HCT116 (cell line): ENCODE measurements at regions not wholly inside any gene's neighbourhood (a gene's known extent, or its start where the extent isn't known, plus 50 kb on each side); places are given as distances from the start of the nearest gene placed in this dataset.

ENCODE experiments used
- ATAC-seq: fragments of 200-7000 bp; cut with Tn5 transposase; 2 replicates; pipeline ENCODE4 v1.9.1; 2020; ENCODE audit warnings: mild to moderate bottlenecking, moderate library complexity
- BruUV-seq: library from RNA; stranded (reverse); fragments of 400-500 nt; replicated peaks from 2 replicates; lab custom pipeline; 2021; lab: Mats Ljungman, UMichigan
- CTCF ChIA-PET: fragments of 300-600 bp; sonication (Branson Sonifier 250); formaldehyde crosslinking; loops from one replicate; lab custom pipeline; 2021; ENCODE audit warnings: antibody characterized with exemption; lab: Charles Lee
- POLR2A ChIA-PET: fragments of 300-600, 350-600 bp; sonication (Branson Sonifier 250); formaldehyde crosslinking; loops from one replicate; lab custom pipeline; 2021; ENCODE audit warnings: antibody characterized with exemption; lab: Charles Lee
- RAD21 ChIA-PET, 2 experiments: fragments of 300-600 bp; sonication (Branson Sonifier 250); formaldehyde crosslinking; loops; one replicate each; lab custom pipeline; 2023; ENCODE audit warnings: low total read pairs in 2 of 2; ENCODE audit not compliant: uncharacterized antibody in 2 of 2, unreplicated experiment in 2 of 2, low non-redundant PET in 1 of 2; lab: Charles Lee
- DNase-seq: peaks from one replicate; pipeline ENCODE4 v3.0.0-alpha.2; 2010; ENCODE audit warnings: low read depth, low spot score
- H2AFZ ChIP-seq: fragments of 200-600 bp; shearing (Covaris generic), sonication (generic); 2 replicates; pipeline ENCODE4 v1.6.1; 2017; ENCODE audit warnings: low read depth, mixed run types, mixed read lengths, antibody characterized with exemption, low read length; ENCODE audit not compliant: poor library complexity, severe bottlenecking
- H3K27ac ChIP-seq: 2 replicates; pipeline ENCODE4 v1.5.1; 2012; ENCODE audit warnings: low read depth, low read length
- H3K27me3 ChIP-seq: fragments of 200-600 bp; sonication (generic); 2 replicates; pipeline ENCODE4 v1.6.1; 2016; ENCODE audit warnings: mixed run types, low read length, mixed read lengths; ENCODE audit not compliant: insufficient read depth
- H3K36me3 ChIP-seq, 2 experiments: fragments of 200-500 bp in 1 of 2; fragments of 200-600 bp in 1 of 2; sonication (Bioruptor generic) in 1 of 2; sonication (generic) in 1 of 2; 2 replicates each; pipeline versions ENCODE4 v1.5.1 to v1.6.1; 2014 to 2016; ENCODE audit warnings: low read length in 2 of 2, inconsistent platforms in 1 of 2, mixed read lengths in 1 of 2, mixed run types in 1 of 2; ENCODE audit not compliant: insufficient read depth in 2 of 2, control insufficient read depth in 1 of 2
- H3K4me1 ChIP-seq, 2 experiments: fragments of 200-600 bp in 1 of 2; sonication (generic) in 1 of 2; 2 replicates each; pipeline versions ENCODE4 v1.5.1 to v1.6.1; 2012 to 2017; ENCODE audit warnings: low read length in 2 of 2, inconsistent platforms in 1 of 2, mild to moderate bottlenecking in 1 of 2, mixed read lengths in 1 of 2, mixed run types in 1 of 2, moderate library complexity in 1 of 2; ENCODE audit not compliant: insufficient read depth in 2 of 2, control insufficient read depth in 1 of 2
- H3K4me2 ChIP-seq: fragments of 200-600 bp; sonication (generic); 2 replicates; pipeline ENCODE4 v1.6.1; 2017; ENCODE audit warnings: mixed run types, low read length, mixed read lengths
- H3K4me3 ChIP-seq, 2 experiments: fragments of 200-600 bp in 1 of 2; sonication (generic) in 1 of 2; replicated peaks in 1 of 2; 2 replicates each; pipeline ENCODE4 v1.5.1; 2011 to 2016; ENCODE audit warnings: low read length in 2 of 2, control low read depth in 1 of 2, low read depth in 1 of 2, mild to moderate bottlenecking in 1 of 2, mixed read lengths in 1 of 2, mixed run types in 1 of 2
- H3K79me2 ChIP-seq: fragments of 200-600 bp; sonication (generic); 2 replicates; pipeline ENCODE4 v1.6.1; 2017; ENCODE audit warnings: mild to moderate bottlenecking, mixed run types, low read length, moderate library complexity, mixed read lengths; ENCODE audit not compliant: insufficient read depth
- H3K9ac ChIP-seq: fragments of 200-600 bp; sonication (generic); 2 replicates; pipeline ENCODE4 v1.6.1; 2016; ENCODE audit warnings: low read length, mixed read lengths
- H3K9me2 ChIP-seq: fragments of 200-600 bp; sonication (generic), shearing (Covaris generic); 2 replicates; pipeline ENCODE4 v1.6.1; 2017; ENCODE audit warnings: mixed run types, mild to moderate bottlenecking, moderate library complexity; ENCODE audit not compliant: insufficient read depth
- H3K9me3 ChIP-seq, 2 experiments: fragments of 200-500 bp in 1 of 2; fragments of 200-600 bp in 1 of 2; sonication (Bioruptor generic) in 1 of 2; sonication (generic) in 1 of 2; 2 replicates each; pipeline ENCODE4 v1.6.1; 2014 to 2017; ENCODE audit warnings: low read length in 2 of 2, mixed read lengths in 2 of 2, inconsistent platforms in 1 of 2, low read depth in 1 of 2, mild to moderate bottlenecking in 1 of 2, mixed run types in 1 of 2, moderate library complexity in 1 of 2; ENCODE audit not compliant: control insufficient read depth in 1 of 2, insufficient read depth in 1 of 2
- H4K20me1 ChIP-seq: fragments of 200-600 bp; sonication (generic), shearing (Covaris generic); 2 replicates; pipeline ENCODE4 v1.6.1; 2017; ENCODE audit warnings: mixed run types, mild to moderate bottlenecking, moderate library complexity; ENCODE audit not compliant: insufficient read depth
- CBX3 ChIP-seq: IDR thresholded peaks from 2 replicates; pipeline ENCODE4 v1.6.1; 2012; ENCODE audit warnings: low read depth
- CEBPB ChIP-seq: IDR thresholded peaks from 2 replicates; pipeline ENCODE4 v1.6.1; 2012; ENCODE audit warnings: low read depth
- ELF1 ChIP-seq: IDR thresholded peaks from 2 replicates; pipeline ENCODE4 v1.6.1; 2012; ENCODE audit warnings: low read depth, borderline replicate concordance
- EZH2phosphoT487 ChIP-seq: fragments of 200-600 bp; IDR thresholded peaks from 2 replicates; pipeline ENCODE4 v1.6.1; 2018; ENCODE audit warnings: antibody characterized with exemption, borderline replicate concordance
- FOSL1 ChIP-seq: IDR thresholded peaks from 2 replicates; pipeline ENCODE4 v1.6.1; 2012; ENCODE audit warnings: low read depth
- JUND ChIP-seq: IDR thresholded peaks from 2 replicates; pipeline ENCODE4 v1.6.1; 2012
- POLR2AphosphoS5 ChIP-seq: IDR thresholded peaks from 2 replicates; pipeline ENCODE4 v1.6.1; 2011; ENCODE audit warnings: mild to moderate bottlenecking, low read depth, low read length, moderate library complexity
- RAD21 ChIP-seq: IDR thresholded peaks from 2 replicates; pipeline ENCODE4 v1.6.1; 2012; ENCODE audit warnings: low read depth, mild to moderate bottlenecking
- YY1 ChIP-seq: IDR thresholded peaks from 2 replicates; pipeline ENCODE4 v1.6.1; 2011; ENCODE audit warnings: low read length, low read depth, moderate library complexity, mild to moderate bottlenecking; ENCODE audit not compliant: insufficient replicate concordance; ENCODE audit errors: extremely low read depth
- ZFX ChIP-seq: fragments of 450-650 bp; IDR thresholded peaks from 2 replicates; pipeline ENCODE4 v1.6.1; 2017
- intact Hi-C: fragments of 100-400 bp; cut with micrococcal nuclease; formaldehyde crosslinking; loops from 2 replicates; pipeline ENCODE4 v1.10.0; 2022
- TF ChIP-seq, protein P1 (sequence below): IDR thresholded peaks from 2 replicates; pipeline ENCODE4 v1.6.1; 2012
- TF ChIP-seq, protein P2 (sequence below), 3 experiments: fragments of 200-600 bp in 1 of 3; sonication (generic) in 1 of 3; IDR thresholded peaks in 2 of 3; conservative IDR thresholded peaks in 1 of 3; 2 replicates each; pipeline ENCODE4 v1.5.1; 2012 to 2017; ENCODE audit warnings: low read depth in 2 of 3, low read length in 2 of 3, antibody characterized with exemption in 1 of 3, borderline replicate concordance in 1 of 3, control low read depth in 1 of 3, mild to moderate bottlenecking in 1 of 3, mixed read lengths in 1 of 3, mixed run types in 1 of 3, moderate library complexity in 1 of 3; ENCODE audit not compliant: insufficient read depth in 1 of 3
- TF ChIP-seq, protein P3 (sequence below): IDR thresholded peaks from 2 replicates; pipeline ENCODE4 v1.6.1; 2012; ENCODE audit warnings: low read depth

DNA sequence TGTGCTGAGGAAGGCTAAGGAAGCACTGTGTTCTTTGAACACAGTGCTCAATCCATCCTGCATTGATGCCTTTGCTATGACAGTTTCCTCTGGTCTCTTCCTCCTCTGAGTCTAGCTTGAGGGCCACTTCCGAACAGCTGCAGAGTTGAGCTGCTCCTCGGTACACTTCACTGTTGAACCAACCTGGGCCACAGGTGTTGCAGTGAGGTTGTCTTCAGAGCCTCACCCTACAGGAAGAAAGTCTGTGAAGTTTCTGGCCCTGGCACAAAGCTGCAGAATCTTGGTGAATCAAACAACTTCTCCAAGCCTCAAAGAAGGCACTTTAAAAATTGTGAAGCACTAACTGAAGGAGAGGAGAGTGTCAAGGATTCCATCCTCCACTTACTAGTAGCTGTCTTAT is 394.0 kb downstream of the KCNRG start:
- Histone ChIP-seq H3K9me3 (no peaks in the 10 kb centered on the region), H3K9me2 (no peaks in the 10 kb centered on the region), H4K20me1 (no peaks in the 10 kb centered on the region), H3K4me1 (peaks cover 19 to 26% of the 10 kb centered on the region in 2 experiments), H3K9ac (no peak overlapping the region), H3K4me2 (no peak overlapping the region), H3K27ac (no peak overlapping the region), H3K36me3 (no peaks in the 10 kb centered on the region), H3K79me2 (no peaks in the 10 kb centered on the region), H2AFZ (no peak overlapping the region), H3K27me3 (no peaks in the 10 kb centered on the region), H3K4me3 (no peak overlapping the region)
- ChIA-PET POLR2A (no interaction called here), CTCF (no interaction called here), RAD21 (no interaction called here)
- DNase-seq (no peak), ATAC-seq (no peak)
- no peak for TF ChIP-seq CBX3
- no TSS peak for BruUV-seq
- intact Hi-C loops, result no loop called here

DNA sequence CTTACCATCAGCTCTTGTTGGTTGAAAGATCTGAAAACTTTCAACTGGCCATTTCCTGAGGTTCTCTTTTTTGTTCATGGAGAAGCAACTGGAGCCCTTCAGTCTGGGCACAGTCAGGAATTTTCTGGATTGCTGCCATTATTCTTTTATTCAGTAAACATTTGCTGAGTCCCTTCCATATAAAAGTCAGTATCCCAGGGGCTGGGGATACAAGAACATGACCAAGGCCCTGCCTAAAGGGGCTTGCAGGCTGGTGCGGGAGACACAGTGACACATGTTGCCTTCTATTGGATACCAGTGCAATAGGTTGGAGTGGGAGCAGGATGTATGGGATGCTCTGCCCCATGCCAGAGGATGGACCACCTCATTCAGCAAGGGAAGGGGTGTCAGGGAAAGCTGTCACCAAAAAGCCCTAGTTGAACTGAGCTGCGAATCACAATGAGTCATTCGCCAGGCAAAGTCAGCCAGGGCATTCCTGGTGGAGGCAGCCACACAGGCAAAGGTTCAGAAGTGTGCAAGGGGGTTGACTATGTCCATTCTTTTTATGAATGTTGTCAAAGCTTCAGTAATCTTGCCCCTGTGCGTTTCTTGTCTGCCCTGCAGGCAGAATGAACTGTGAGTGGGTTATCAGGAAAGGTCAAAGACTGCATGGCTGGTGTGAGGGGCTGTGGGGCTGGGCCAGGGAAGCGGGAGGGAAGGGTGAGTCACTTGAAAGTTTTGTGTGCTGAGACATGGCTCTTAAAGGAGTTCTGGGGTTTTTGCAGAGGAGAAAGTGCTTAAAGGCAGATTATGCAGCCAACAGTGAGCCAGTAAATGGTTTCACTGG is 395.9 kb downstream of the KCNRG start:
- Histone ChIP-seq H3K4me3 (0 out of 4 replicates have a peak overlapping the region, but pooled peaks of 1 of the 2 experiments have one; percentile 6), H3K9ac (peak overlapping the region; percentile 8), H2AFZ (no peak overlapping the region), H3K4me1 (peaks cover 19 to 26% of the 10 kb centered on the region in 2 experiments), H4K20me1 (no peaks in the 10 kb centered on the region), H3K79me2 (no peaks in the 10 kb centered on the region), H3K9me2 (no peaks in the 10 kb centered on the region), H3K27me3 (no peaks in the 10 kb centered on the region), H3K4me2 (peak overlapping the region; percentile 61), H3K9me3 (no peaks in the 10 kb centered on the region), H3K27ac (peak overlapping the region; percentile 62), H3K36me3 (no peaks in the 10 kb centered on the region)
- no TSS peak for BruUV-seq
- ChIA-PET CTCF (no interaction called here), RAD21 (interaction anchor here in 1 of 2 experiments (0.6 kb wide), 1 partner anchor 329 kb away, joined by 3 read pairs; no protein-coding TSS in a partner anchor), POLR2A (no interaction called here)
- intact Hi-C loops, result no loop called here
- DNase-seq (peak; percentile 69), ATAC-seq (peak; percentile 95)
- TF ChIP-seq, protein P1, sequence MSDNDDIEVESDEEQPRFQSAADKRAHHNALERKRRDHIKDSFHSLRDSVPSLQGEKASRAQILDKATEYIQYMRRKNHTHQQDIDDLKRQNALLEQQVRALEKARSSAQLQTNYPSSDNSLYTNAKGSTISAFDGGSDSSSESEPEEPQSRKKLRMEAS, result no peak; the same call in 1 of the 2 replicates
- TF ChIP-seq, protein P2, sequence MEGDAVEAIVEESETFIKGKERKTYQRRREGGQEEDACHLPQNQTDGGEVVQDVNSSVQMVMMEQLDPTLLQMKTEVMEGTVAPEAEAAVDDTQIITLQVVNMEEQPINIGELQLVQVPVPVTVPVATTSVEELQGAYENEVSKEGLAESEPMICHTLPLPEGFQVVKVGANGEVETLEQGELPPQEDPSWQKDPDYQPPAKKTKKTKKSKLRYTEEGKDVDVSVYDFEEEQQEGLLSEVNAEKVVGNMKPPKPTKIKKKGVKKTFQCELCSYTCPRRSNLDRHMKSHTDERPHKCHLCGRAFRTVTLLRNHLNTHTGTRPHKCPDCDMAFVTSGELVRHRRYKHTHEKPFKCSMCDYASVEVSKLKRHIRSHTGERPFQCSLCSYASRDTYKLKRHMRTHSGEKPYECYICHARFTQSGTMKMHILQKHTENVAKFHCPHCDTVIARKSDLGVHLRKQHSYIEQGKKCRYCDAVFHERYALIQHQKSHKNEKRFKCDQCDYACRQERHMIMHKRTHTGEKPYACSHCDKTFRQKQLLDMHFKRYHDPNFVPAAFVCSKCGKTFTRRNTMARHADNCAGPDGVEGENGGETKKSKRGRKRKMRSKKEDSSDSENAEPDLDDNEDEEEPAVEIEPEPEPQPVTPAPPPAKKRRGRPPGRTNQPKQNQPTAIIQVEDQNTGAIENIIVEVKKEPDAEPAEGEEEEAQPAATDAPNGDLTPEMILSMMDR (IDR thresholded peaks at IDR 0.05 in 2 of 3, conservative IDR thresholded peaks at IDR 0.05 in 1 of 3; ENCODE audit: borderline replicate concordance in 1 of 3, insufficient read depth in 1 of 3, low read depth in 2 of 3, low read length in 2 of 3), result no peak
- TF ChIP-seq JUND (peak; percentile 85), CBX3 (no peak; the same call in 1 of the 2 replicates), ZFX (no peak), FOSL1 (peak; percentile 90), POLR2AphosphoS5 (peak; percentile 23; the same call in 1 of the 2 replicates), ELF1 (no peak), RAD21 (peak; percentile 14; the same call in 1 of the 2 replicates), EZH2phosphoT487 (no peak), YY1 (no peak), CEBPB (no peak)
- TF ChIP-seq, protein P3, sequence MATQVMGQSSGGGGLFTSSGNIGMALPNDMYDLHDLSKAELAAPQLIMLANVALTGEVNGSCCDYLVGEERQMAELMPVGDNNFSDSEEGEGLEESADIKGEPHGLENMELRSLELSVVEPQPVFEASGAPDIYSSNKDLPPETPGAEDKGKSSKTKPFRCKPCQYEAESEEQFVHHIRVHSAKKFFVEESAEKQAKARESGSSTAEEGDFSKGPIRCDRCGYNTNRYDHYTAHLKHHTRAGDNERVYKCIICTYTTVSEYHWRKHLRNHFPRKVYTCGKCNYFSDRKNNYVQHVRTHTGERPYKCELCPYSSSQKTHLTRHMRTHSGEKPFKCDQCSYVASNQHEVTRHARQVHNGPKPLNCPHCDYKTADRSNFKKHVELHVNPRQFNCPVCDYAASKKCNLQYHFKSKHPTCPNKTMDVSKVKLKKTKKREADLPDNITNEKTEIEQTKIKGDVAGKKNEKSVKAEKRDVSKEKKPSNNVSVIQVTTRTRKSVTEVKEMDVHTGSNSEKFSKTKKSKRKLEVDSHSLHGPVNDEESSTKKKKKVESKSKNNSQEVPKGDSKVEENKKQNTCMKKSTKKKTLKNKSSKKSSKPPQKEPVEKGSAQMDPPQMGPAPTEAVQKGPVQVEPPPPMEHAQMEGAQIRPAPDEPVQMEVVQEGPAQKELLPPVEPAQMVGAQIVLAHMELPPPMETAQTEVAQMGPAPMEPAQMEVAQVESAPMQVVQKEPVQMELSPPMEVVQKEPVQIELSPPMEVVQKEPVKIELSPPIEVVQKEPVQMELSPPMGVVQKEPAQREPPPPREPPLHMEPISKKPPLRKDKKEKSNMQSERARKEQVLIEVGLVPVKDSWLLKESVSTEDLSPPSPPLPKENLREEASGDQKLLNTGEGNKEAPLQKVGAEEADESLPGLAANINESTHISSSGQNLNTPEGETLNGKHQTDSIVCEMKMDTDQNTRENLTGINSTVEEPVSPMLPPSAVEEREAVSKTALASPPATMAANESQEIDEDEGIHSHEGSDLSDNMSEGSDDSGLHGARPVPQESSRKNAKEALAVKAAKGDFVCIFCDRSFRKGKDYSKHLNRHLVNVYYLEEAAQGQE, result no peak
